GM23248 (cell line): ENCODE measurements at regions not wholly inside any gene's neighbourhood (a gene's known extent, or its start where the extent isn't known, plus 50 kb on each side); places are given as distances from the start of the nearest gene placed in this dataset.

Experiments used
- EZH2 ChIP-seq: fragments of 200-600 bp; sonication (generic); IDR thresholded peaks from 2 replicates; pipeline ENCODE4 v1.6.1; 2018; ENCODE audit warnings: antibody characterized with exemption, mild to moderate bottlenecking; ENCODE audit not compliant: insufficient read depth, poor library complexity, severe bottlenecking
- EZH2phosphoT487 ChIP-seq: fragments of 200-600 bp; sonication (generic); IDR thresholded peaks from 2 replicates; pipeline ENCODE4 v1.6.1; 2018; ENCODE audit warnings: antibody characterized with exemption, moderate library complexity, mild to moderate bottlenecking, low read depth; ENCODE audit not compliant: insufficient read depth

- TF ChIP-seq EZH2phosphoT487, result no peak
- TF ChIP-seq EZH2, result no peak
These were observed 1918.2 kb upstream of the PIK3C3 start for GRCh38 chr18:40036861-40037260.
